ENCODE measurements at regions not wholly inside any gene's neighbourhood (a gene's known extent, or its start where the extent isn't known, plus 50 kb on each side); places are given as distances from the start of the nearest gene placed in this dataset.

GRCh38 chr19:30253581-30253996 is 118.6 kb upstream of the ZNF536 start:
- TF ChIP-seq CTCF (IDR thresholded peaks at IDR 0.05; ENCODE audit: low read length) (no peak), EZH2 (optimal IDR thresholded peaks at IDR 0.05; ENCODE audit: low read depth, low read length) (no peak)

Data from MM.1S (cell line).